ENCODE measurements at regions not wholly inside any gene's neighbourhood (a gene's known extent, or its start where the extent isn't known, plus 50 kb on each side); places are given as distances from the start of the nearest gene placed in this dataset.
A peak's percentile ranks its signal among the peaks of the same experiment; 100 is the strongest.

DNA sequence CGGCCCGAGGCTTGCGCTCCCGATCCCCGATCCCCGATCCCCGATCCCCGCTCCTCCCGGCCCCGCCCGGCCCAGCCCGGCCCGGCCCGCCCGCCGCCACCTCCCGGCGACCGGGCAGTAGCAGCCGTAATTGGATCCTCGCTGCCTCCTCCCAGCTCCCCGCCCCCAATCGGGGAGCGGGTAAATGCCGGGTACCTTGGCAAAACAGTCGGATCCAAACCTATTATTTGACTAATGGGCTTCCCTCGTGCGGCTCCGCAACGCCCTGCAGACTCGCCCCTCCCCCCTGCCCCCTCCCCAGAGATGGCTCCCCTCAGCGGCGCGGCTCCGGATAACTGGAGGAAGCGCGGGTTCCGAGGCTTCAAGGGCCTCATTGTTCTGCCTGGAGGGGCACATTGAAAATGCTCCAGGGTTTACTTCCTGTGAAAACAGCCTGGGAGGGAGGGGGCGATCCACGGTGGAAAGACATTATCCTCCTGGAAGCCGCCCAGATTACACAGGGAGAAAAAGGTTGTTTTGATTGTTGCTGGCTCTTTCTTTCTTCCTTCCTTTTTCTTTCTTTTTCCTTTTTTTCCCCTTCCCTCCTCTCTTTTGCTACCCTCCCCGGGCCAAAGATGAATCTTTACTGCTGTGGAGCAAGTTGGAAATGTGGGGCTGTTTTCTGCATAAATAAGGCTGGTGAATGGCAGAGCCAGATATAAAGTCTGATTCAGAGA, 94.7 kb upstream of the ZMIZ1 start:
- DNase-seq (ENCODE audit: low read depth), result peak; percentile 77

DNA sequence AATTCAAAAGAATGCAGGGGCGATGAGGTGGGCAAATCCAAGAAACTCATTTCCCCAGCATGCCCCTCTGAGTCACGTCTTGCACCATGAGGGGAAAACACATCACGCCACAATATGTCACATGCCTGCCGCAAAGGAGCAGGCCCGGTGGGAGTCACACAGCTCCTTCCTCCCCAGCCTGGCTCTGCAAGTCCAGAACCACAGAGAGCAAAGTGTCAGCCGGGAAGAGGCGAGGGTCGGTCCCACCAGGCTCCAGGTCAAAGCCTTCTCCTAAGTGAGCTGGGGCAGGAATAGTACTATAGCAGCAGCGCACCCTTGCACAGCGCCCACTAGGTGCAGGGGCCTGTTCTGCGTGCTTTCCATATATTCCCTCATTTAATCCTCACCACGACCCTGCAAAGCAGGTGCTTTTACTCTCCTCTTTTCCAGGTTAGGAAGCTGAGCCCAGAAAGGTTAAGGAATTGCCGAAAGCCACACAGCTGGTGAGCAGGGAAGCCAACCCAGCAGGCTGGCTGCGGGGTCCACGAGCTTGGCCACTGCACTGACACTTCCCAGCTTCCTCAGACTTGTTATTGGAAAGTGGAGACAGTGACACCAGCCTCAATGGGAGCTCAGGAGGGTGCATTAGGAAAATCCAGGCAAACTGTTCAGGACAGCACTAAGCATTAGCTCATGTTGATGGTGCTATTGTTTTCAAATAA, 94.0 kb upstream of the ZMIZ1 start:
- DNase-seq (ENCODE audit: low read depth), result peak; percentile 89

DNA sequence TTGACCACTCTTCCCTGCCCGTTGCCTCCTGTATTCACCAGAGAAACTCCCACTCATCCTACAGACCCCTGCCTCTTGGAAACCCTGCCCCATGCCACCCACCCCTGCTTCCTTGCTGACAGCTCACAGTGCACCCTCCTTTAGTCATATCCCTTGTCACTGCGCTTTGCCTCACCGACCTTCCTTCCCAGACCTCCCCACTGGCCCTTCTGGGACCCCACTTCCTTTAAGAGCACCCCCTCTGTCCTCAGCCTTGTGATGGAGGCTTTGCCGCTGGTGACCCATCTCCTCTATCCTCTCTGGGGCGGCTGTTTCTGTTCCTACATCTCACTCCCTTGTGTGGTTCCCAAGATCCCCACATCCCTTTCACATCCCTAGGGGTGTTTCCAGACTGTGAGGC, 92.8 kb upstream of the ZMIZ1 start:
- DNase-seq (ENCODE audit: low read depth), result no peak

DNA sequence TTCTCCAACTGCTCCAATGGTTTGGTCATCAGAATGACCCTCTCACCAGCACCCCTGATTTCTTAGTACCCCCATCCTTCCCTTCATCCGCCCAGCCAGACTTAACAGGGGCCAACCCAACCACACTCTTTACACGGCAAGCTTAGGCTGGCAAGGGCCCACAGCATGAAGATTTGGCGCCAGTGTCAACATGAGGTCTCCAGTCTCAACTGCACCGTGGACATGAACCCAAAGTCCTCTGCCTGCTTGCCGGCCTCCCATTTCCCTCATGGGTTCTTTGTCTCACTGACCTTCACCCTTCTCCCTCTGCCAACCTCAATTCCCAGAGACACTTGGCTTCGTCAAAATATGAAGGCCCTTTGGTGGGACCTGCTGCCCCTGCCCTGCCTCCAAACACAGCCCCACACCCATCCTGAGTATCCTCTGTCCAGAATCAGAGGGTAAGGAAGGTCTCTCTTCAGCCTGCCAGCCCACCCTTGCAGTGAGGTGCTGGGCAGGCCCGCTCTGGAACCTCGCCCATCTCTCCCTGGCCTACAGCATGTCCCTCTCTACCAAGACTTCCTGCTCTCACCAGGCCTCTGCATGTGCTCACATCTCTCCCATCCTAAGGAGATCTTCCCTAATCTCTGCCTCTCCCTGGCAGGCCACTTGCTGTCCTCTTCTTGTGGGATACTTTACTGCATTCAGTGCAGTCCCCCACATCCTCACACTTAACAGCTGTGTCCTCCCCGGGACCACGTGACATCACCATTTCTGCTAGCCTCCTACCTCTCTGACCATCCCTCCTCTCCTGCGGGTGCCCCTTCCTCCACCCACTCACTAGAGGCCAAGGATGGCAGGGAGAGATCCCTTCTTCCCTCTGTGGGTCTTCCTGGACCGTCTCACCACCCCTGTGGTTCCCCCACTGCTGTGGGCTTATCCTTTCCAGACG, 91.7 kb upstream of the ZMIZ1 start:
- DNase-seq (ENCODE audit: low read depth), result no peak

DNA sequence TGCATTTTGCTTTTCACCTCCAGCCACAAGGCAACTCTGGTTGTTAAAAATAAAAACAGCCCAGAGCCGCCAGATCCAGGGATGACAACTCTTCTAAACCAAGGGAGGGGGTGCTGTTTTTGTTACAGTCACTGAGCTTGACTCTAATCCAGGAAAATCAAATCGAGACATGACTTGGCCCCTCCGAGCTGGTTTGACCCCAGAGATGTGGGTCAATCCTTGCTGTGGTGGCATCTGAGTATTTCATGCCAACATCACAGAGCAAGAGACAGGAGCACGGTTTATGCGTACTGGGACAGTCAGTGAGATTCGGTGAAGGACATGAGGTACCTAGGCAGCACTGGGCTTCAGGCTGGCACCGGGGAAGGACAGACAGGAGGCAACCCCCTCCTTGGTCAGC, 88.8 kb upstream of the ZMIZ1 start:
- DNase-seq (ENCODE audit: low read depth), result no peak

DNA sequence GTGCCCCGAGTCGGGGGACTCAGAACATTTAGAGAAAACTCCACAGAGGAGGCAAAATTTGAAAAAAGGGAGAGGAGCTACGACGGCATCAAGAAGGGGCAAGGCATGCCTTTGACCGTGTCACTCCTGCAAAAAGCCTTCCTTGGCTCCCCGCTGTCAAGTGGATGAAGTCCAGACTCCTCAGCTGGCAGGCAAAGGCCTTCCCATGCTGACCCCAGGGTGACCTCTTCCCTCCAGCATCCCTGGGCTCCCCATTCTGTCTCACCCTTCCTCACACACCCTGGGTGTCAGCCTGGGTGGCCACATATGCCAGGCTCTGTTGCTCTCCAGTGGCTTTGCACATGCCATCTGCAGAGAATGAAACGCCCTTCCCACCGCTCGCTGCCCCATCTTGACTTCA, 88.4 kb upstream of the ZMIZ1 start:
- DNase-seq (ENCODE audit: low read depth), result no peak

DNA sequence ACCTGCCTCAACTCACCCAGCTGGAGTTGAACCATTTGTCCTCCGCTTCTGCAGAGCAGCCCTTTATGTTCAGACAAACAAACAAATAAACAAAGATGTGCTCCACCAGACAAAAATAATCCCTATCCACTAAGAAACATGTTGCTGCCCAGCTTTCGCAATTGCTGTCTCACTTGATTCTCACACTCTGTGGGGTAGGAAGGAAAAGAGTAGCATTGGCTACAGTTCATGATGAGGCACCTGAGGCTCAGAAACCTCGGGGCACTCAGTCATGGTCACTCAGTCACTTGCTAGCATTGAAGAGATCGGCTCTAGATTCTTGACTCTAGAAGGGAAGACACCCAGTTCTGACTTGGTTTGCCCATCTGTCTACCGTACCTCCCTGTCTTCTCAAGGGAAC, 88.0 kb upstream of the ZMIZ1 start:
- no peak for DNase-seq (ENCODE audit: low read depth)

DNA sequence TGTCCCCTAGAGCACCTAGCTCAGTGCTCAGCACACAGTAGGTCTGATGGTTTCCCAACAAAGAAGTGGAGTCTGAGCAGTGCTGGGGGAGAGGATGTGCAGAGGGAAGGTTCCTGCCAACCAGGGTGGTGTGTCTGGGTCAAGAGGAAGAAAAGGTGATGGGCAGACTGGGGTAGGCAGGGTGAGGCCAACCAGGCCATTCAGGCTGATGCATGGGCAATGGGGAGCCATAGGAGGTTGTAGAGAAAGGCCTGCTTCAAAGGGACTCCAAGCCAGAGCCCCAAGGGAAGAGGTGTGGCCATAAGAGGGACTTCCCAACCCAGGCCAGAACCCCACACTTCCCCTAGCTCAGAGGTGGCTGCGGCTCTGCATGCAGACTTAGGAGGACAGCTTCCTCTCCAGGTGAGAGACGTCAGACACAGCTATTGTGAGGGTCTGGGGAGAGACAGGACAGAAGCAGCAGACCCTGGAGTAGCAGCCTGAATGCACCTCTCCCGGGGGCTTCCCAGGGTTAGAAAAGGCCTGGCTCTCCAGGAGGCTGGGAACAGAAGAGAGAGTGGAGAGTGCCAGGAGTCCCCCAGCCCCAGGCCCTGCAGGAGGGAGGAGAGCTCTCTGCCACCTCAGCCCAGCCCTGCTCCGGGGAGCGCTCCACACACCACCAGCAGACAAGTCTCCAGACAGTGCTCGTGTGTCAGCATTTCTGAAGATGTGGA, 87.4 kb upstream of the ZMIZ1 start:
- DNase-seq (ENCODE audit: low read depth), result no peak

DNA sequence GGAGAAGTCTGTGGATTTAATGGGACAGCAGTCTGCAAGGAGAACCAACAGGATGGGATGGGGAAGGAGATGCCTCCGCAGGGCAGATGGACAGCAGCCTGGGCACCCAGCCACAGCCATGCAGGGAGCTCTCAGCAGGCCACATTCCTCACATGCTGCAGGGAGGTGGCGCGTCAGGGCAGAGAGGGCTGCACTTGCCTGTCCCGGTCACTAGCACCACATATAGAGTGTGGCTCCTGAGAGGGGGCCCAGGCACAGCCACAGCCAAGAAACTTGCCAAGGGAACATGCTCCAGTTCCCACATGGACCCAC, 86.8 kb upstream of the ZMIZ1 start:
- DNase-seq (ENCODE audit: low read depth), result no peak

DNA sequence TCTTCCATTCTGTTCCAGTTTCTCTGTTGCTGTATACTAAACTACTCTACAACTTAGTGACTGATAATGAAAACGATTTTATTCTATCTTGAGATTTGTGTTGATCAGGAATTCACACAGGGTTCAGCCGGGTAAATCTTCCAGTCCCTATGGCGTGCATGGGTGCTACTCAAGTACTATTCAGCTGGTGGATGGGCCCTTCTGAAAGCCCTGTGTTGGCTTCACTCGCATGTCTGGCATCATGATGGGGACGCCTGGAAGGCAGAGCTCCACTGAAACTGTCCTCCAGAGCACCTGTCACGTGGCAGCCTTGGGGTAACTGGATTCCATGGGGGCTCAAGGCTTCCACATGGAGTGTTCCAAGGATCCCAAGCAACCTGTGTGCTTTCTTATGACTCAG, 86.0 kb upstream of the ZMIZ1 start:
- DNase-seq (ENCODE audit: low read depth), result no peak

DNA sequence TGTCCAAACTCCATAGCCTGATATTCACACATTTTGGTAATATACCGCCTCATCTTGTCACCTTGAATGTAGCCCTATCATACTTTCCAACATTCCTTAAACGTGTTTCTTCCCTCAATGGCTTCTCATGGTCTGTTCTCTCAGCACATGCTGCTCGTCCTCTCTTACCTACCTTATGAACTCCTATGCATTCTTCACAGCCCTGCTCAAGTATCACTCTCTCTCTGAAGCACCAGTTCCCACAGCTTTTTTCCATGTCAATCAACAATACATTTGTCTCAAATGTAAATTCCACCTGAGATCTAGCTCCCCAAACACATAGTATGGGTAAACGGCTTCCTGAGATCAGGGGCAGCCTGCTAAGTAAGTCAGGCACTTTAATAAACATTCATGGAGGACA, 85.2 kb upstream of the ZMIZ1 start:
- no peak for DNase-seq (ENCODE audit: low read depth)

DNA sequence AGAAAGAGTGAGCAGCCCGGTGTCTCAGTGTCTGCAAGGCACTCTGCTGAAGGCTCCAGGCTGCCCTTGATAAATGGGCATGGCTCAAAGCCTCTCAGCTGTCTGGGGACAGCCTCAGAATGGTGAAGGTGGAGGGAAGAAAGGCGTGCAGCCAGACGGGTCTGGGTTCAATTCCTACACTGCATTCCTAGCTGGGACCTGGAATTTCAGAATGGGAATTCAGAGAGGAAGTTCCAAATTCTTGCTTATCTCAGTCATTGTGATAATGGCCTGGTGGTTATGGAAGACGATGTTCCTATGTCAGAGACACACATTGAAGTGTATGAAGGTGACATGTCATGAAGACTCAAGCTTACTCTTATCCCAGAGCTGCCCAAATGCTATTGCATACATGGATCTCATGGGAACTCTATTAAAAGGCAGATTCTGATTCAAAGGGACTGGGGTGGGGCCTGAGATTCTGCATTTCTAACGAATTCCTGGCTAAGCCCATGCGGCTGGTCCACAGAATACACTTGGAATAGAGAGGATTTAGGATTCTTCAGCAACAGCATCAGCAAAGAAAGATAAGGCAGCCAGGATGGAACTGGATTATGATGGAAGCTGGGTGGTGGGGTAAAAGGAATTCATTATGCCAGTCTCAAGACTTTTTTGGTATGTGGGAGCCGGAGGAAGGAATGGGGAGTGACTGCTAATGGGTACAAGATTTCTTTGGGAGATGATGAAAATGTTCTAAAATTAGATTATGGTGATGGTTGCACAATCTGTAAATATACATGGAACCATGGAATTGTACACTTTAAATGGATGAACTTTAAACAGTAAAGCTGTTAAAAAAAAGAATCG, 82.6 kb upstream of the ZMIZ1 start:
- DNase-seq (ENCODE audit: low read depth), result no peak

DNA sequence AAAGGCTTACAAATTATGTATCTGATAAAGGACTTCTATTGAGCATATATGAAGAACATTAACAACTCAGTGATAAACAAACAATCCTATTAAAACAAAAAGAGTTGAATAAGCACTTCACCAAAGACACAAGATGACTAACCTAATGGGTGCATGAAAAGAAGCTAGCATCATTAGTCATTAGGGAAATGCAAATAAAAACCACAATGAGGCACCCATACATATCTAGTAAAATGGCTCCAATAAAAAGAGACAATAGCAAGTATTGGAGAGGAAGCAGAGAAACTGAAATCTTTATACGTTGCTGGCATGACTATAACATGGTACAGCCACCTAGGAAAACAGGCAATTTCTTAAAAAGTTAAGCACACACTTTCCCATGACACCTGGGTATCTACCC, 77.6 kb upstream of the ZMIZ1 start:
- DNase-seq (ENCODE audit: low read depth), result peak; percentile 15

DNA sequence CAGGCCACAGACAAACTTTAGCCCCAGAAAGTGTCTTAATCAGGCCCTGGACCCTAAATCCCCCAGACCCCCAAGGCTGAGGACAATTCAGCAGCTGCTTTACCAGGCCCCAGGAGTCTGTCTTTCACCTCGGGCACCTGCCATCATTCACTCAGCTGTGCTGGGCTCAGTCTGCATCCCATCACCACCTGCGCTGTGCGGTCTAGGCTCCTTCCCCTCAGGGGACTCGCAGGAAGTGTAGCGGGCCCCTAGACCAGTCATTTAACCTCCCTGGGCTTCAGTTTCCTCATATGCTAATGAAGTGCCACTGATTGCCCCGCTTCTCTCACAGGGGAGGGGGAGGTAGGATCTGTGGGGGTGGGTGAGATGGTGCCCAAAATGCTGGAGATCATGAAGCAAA, 76.4 kb upstream of the ZMIZ1 start:
- no peak for DNase-seq (ENCODE audit: low read depth)

DNA sequence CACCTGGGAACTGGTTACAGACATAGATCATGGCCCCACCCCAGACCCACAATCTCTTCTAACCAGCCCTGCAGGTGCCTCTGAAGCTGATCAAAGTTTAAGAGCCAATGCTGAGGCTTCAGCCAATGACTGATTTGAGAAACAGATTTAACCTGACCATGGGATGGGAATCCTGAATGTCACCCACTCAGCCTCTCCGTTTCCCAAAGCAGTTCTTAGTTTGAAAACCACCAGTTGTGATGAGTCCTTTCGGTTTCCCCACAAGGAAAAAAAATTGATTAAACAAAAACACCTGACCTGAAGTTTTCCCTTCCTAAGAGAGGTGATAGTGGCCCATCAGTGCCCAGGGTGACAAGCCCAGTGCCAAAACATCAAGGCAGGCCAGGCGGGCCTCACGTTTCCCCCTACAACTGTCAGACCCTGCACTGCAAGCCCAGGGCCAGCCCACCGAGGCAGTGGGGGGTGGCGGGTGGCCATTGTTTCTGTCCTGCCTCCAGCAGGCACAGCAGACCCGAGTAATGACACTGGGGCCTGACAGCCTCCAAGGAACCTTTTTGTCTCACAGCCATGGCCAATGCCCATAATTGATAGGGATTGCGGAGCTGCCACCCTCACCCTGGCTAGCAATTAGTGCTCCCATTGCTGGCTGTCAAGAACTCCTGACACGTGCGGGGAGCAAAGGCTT, 75.4 kb upstream of the ZMIZ1 start:
- no peak for DNase-seq (ENCODE audit: low read depth)

DNA sequence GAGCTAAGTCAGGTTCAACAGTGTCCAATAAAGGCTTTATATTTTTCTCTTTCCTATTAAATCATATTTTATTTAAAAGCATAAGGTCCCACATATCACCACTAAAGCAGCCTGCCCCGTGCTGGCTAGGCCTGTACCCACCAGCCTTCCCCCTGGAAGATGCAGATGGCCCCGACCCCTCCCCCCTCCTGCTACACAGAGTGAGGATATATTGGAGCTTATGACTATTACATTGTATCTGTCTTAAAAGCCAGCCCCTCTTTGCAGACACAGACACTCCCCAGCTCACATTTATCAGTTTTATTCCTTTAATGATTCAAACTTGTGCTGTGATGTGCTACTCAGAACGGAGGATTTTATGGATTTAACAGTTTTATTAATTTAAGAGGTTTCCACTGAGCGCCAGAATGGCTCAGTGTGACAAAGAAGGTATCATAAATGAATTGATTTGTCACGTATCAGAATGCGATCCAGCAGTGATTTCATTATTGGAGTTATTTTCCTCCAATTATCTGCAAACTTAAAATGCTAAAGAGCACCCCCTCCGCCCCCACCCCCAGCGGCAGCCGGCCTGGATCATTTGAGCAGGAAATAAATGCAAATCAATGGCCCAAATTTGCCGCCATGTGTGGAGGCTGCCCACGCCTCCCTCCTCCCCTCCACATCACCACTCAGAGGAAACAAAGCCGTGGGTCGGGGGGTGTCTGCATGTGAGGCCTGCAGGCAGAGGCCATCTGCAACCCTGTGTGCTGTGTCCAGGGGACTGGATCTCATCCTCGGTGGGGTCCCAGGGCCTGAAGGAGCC, 72.6 kb upstream of the ZMIZ1 start:
- DNase-seq (ENCODE audit: low read depth), result no peak

DNA sequence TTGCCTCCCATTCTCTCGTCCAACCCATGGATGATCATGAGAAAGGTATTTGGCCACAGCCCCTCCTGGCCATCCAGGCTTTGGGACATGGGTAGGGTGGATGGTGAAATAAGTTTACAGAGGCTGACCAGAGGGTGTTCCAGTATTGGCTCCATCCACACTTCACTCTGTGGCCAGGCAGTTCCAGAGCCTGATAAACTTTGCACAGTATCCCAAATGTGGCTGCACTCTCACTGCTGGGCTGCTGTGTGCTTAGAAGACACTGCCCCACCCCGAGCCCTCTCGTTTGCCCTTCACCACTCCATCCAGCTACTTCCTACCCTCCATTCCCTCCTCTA, 72.0 kb upstream of the ZMIZ1 start:
- DNase-seq (ENCODE audit: low read depth), result no peak

DNA sequence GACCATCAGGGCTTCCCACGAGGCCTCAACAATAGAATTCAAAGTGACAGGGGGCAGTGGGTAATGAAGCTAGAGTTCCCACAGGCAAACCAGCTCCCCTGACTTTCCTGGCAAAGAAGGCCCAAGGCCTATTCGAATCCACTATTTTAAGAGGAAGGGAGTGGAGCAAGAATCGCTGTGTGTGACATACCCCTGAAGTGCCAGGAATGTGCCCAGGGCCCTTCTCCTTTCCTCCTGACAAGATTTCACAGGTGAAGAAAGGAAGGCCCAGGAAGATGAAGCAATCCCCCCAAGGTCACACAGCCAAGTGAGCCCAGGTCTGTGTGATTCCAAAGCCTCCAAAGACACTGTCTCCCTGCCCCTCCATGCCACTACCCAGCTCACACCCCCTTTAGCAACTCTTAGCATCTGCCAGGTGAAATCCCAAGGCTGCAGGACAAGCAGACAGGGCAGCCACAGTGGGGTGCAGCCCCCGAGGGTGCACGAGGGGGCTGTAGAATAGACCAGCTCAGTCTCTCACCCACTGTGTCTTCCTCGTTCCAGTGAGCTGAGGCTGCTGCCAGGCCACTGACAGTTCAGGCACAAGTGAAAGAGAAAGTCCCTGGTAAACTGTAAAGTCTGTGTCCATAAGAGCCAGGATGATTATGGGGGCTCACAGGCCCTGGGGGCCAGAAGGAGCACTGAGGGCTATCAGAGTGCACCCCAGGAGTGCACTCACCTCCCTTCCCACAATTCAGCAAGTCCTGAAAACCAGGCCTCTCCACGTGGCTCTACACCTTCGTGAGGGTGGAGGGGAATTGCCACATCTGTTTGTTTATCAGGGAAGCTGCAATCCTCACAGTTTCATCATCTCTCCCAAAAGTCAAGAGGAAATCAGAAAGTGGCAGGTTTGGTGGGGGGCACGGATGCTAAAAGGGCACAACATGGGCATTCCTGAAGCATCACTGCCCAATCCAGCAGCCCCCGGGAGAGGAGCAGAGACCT, 70.8 kb upstream of the ZMIZ1 start:
- DNase-seq (ENCODE audit: low read depth), result no peak

Measured in Daoy (cell line).